Omental fat pad (tissue), 3 donors: ENCODE measurements at regions not wholly inside any gene's neighbourhood (a gene's known extent, or its start where the extent isn't known, plus 50 kb on each side); places are given as distances from the start of the nearest gene placed in this dataset.
"Not testable (repeated sequence)": the region's sequence is repeated elsewhere in the genome, so short reads cannot be mapped to it uniquely, and the experiment has no call there.

Source experiments
- ATAC-seq: fragments of 150-250 bp; one replicate; pipeline ENCODE4 v1.9.1; 2016; ENCODE audit warnings: mild to moderate bottlenecking, moderate library complexity; ENCODE audit not compliant: low FRiP score
- DNase-seq: peaks from one replicate; pipeline ENCODE4 v3.0.0-alpha.2; 2019; ENCODE audit warnings: low spot score
- TF ChIP-seq, protein P1 (sequence below), 3 donors: fragments of 450-650 bp; IDR thresholded peaks; one replicate each; pipeline ENCODE4 v1.5.1; 2016 to 2017; ENCODE audit warnings: antibody characterized with exemption in 3 of 3, mild to moderate bottlenecking in 3 of 3, moderate library complexity in 2 of 3

DNA sequence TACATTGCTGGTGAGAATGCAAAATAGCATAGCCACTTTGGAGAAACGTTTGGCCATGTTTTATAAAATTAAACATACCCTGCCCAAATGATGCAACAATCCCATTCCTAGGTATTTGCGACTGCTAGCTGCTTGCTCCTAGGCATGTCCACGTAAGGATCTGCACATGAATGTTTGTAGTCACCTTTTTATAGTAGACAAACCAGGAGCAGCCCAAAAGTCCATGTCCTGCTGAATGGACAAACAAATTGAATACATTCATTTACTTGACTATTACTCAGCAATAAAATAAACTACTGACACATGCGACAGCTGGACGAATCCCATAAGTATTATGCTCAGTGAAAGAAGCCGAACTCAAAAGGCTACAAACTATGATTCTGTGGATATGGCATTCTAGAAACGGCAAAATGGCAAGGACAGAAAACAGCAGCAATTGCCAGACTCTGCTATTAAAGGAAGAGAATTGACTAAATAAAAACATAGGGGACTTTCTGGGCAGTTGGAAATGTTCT, 161.9 kb upstream of the GALNT2 start:
- no peak for DNase-seq
- TF ChIP-seq, protein P1, sequence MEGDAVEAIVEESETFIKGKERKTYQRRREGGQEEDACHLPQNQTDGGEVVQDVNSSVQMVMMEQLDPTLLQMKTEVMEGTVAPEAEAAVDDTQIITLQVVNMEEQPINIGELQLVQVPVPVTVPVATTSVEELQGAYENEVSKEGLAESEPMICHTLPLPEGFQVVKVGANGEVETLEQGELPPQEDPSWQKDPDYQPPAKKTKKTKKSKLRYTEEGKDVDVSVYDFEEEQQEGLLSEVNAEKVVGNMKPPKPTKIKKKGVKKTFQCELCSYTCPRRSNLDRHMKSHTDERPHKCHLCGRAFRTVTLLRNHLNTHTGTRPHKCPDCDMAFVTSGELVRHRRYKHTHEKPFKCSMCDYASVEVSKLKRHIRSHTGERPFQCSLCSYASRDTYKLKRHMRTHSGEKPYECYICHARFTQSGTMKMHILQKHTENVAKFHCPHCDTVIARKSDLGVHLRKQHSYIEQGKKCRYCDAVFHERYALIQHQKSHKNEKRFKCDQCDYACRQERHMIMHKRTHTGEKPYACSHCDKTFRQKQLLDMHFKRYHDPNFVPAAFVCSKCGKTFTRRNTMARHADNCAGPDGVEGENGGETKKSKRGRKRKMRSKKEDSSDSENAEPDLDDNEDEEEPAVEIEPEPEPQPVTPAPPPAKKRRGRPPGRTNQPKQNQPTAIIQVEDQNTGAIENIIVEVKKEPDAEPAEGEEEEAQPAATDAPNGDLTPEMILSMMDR (IDR thresholded peaks at IDR 0.05) = no peak
- ATAC-seq = no peak

DNA sequence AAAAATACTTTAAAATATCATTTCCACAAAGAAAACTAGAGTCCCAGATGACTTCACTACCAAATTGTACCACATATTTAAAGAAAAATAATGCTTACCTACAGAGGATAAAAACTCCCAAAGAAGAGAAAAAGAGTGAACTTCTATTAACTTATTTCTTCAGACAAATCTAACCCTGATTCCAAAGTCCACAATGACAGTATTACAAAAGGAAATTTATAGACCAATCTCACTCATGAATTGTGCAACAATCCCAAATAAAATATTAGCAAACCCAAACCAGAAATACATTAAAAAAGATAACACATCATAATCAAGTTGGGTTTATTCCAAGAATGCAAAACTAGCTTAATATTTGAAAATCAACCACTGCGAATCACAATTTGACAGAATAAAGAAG, 161.4 kb upstream of the GALNT2 start:
- TF ChIP-seq, protein P1 (IDR thresholded peaks at IDR 0.05) = no peak
- ATAC-seq (no peak), DNase-seq (no peak)

- TF ChIP-seq, protein P1 (IDR thresholded peaks at IDR 0.05) = no peak
Observed at GRCh38 chr1:229907884-229908638, 159.0 kb upstream of the GALNT2 start.

GRCh38 chr1:229908689-229909088, 158.3 kb upstream of the GALNT2 start:
- TF ChIP-seq, protein P1 (IDR thresholded peaks at IDR 0.05) = no peak
- ATAC-seq (no peak), DNase-seq (no peak)

More at GRCh38 chr1:229907884-229908638, 159.0 kb upstream of the GALNT2 start:
- DNase-seq (no peak), ATAC-seq (no peak)

DNA sequence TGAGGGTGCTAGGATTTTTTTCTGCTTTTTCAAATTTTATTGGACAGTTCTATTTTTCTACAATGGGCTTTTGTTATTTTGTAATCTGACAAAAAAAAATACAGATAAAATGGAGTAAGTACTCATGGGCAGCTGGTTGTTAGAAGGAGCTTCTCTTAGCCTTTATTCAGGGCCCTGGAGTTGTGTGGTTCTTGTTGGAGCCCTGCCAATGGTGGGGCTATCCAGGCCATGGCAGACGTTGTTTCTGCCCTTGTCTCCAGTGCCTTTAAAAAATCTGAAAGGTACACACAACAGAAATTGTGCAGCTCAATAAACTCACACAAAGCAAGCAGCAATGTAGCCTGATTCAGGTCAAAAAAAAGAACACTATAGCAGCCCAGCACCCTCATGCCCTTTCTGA, 153.5 kb upstream of the GALNT2 start:
- no peak for DNase-seq
- no peak for ATAC-seq

DNA sequence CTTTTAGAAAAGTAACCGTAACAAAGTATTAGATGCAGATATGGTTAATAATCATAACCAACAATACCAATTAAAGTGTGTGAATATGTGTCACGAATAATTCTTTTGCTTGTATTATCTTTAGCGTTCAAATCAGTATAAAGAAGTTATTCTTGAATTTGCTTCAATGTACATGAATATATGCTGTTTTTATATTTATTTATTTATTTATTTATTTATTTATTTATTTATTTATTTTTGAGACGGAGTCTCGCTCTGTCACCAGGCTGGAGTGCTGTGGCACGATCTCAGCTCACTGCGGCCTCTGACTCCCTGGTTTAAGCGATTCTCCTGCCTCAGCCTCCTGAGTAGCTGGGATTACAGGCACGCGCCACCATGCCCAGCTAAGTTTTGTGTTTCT, 147.6 kb upstream of the GALNT2 start:
- not testable (repeated sequence) for DNase-seq, ATAC-seq

More for the DNA sequence above, 153.5 kb upstream of the GALNT2 start:
- TF ChIP-seq, protein P1 (IDR thresholded peaks at IDR 0.05) = no peak

- DNase-seq = no peak
- TF ChIP-seq, protein P1 (IDR thresholded peaks at IDR 0.05) = no peak
- no peak for ATAC-seq
Observed at GRCh38 chr1:229920683-229921082, 146.4 kb upstream of the GALNT2 start.
